ENCODE measurements at regions not wholly inside any gene's neighbourhood (a gene's known extent, or its start where the extent isn't known, plus 50 kb on each side); places are given as distances from the start of the nearest gene placed in this dataset.

- no peak for TF ChIP-seq CTCF (IDR thresholded peaks at IDR 0.05)
- intact Hi-C loops (cut with DNase I) = no loop called here
- Histone ChIP-seq H3K27me3 (no peaks in the 10 kb centered on the region), H3K27ac (no peak overlapping the region), H3K4me3 (no peak overlapping the region), H3K9me3 (no peaks in the 10 kb centered on the region), H3K36me3 (no peaks in the 10 kb centered on the region), H3K4me1 (no peaks in the 10 kb centered on the region)
- ATAC-seq = no peak
- DNase-seq = no peak
These were observed 378.0 kb upstream of the PRR16 start for GRCh38 chr5:120086081-120086480.

GRCh38 chr5:120088412-120088811, 375.7 kb upstream of the PRR16 start:
- TF ChIP-seq CTCF (IDR thresholded peaks at IDR 0.05) = no peak
- no peak for ATAC-seq
- Histone ChIP-seq H3K27me3 (no peaks in the 10 kb centered on the region), H3K9me3 (no peaks in the 10 kb centered on the region), H3K36me3 (no peaks in the 10 kb centered on the region), H3K4me3 (no peak overlapping the region), H3K4me1 (no peaks in the 10 kb centered on the region), H3K27ac (no peak overlapping the region)
- no peak for DNase-seq
- intact Hi-C loops (cut with DNase I) = no loop called here

GRCh38 chr5:120088836-120089235, 375.3 kb upstream of the PRR16 start:
- Histone ChIP-seq H3K4me3 (no peak overlapping the region), H3K27me3 (no peaks in the 10 kb centered on the region), H3K4me1 (no peaks in the 10 kb centered on the region), H3K9me3 (no peaks in the 10 kb centered on the region), H3K27ac (no peak overlapping the region), H3K36me3 (no peaks in the 10 kb centered on the region)
- ATAC-seq = no peak
- DNase-seq = no peak
- TF ChIP-seq CTCF (IDR thresholded peaks at IDR 0.05) = no peak
- intact Hi-C loops (cut with DNase I) = no loop called here

- Histone ChIP-seq H3K4me3 (no peak overlapping the region), H3K4me1 (no peaks in the 10 kb centered on the region), H3K27me3 (no peaks in the 10 kb centered on the region), H3K36me3 (no peaks in the 10 kb centered on the region), H3K27ac (no peak overlapping the region), H3K9me3 (no peaks in the 10 kb centered on the region)
- intact Hi-C loops (cut with DNase I) = no loop called here
- ATAC-seq = no peak
- DNase-seq = no peak
- no peak for TF ChIP-seq CTCF (IDR thresholded peaks at IDR 0.05)
These were observed 372.6 kb upstream of the PRR16 start for GRCh38 chr5:120091376-120091948.

- H3K4me1 ChIP-seq = no peaks in the 10 kb centered on the region
- ATAC-seq (no peak), DNase-seq (no peak)
- no peak for TF ChIP-seq CTCF (IDR thresholded peaks at IDR 0.05)
- H3K36me3 ChIP-seq = no peaks in the 10 kb centered on the region
- H3K27me3 ChIP-seq = no peaks in the 10 kb centered on the region
- no peak overlapping the region for H3K4me3 ChIP-seq
- H3K27ac ChIP-seq = no peak overlapping the region
- intact Hi-C loops (cut with DNase I) = no loop called here
- H3K9me3 ChIP-seq = no peaks in the 10 kb centered on the region
These were observed 371.5 kb upstream of the PRR16 start for GRCh38 chr5:120092649-120093048.

- H3K27ac ChIP-seq = no peak overlapping the region
- intact Hi-C loops (cut with DNase I) = no loop called here
- peak; percentile 85 for ATAC-seq
- no peak overlapping the region for H3K4me3 ChIP-seq
- no peaks in the 10 kb centered on the region for H3K27me3 ChIP-seq
- no peak for TF ChIP-seq CTCF (IDR thresholded peaks at IDR 0.05)
- no peaks in the 10 kb centered on the region for H3K4me1 ChIP-seq
- no peaks in the 10 kb centered on the region for H3K36me3 ChIP-seq
- H3K9me3 ChIP-seq = no peaks in the 10 kb centered on the region
- no peak for DNase-seq
These were observed 370.9 kb upstream of the PRR16 start for GRCh38 chr5:120093178-120093577.

Data from upper lobe of right lung (tissue), 1 donor.